HG02588 (cell line): ENCODE measurements at regions not wholly inside any gene's neighbourhood (a gene's known extent, or its start where the extent isn't known, plus 50 kb on each side); places are given as distances from the start of the nearest gene placed in this dataset.

ENCODE experiments used
- ATAC-seq: cut with Tn5 transposase; IDR thresholded peaks from one replicate; pipeline ENCODE4 v1.9.1; 2021; ENCODE audit warnings: mild to moderate bottlenecking, moderate library complexity; ENCODE audit not compliant: unreplicated experiment

DNA sequence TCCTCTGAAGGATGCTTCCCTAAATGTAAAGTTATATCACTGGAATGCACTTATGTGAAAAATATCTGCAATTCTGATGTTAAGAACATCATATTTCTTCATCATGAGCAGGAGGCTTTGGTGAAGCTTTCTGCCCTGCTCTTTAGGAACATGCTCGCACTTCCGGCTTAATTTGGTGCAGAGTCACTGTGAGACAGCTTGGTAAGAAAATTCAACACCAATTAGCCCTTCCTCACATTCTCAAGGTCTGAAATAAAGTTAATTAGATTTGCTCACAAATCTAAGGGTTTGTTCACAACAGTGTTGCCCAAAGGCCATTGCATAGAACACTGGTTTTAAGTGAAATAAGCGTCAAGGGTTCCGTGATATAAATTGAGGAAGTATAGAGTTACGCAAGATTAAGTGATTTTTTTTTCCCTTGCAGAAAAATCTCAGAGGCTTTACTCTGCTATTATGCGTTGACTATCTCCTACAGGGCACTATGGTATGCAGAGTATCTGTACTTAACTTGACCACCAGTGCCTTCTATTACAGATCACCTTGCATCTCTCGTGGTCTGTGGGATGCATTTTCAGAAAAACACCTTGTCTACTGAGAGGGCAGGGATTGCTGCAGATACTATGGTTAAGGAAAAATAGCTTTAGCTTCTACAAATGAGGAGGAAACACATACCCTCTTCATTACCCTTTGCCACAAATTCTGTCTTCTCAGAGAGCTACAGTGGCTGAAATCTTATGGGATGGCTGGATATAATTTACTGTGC lies 953.9 kb downstream of the TYW1 start:
- no peak for ATAC-seq

DNA sequence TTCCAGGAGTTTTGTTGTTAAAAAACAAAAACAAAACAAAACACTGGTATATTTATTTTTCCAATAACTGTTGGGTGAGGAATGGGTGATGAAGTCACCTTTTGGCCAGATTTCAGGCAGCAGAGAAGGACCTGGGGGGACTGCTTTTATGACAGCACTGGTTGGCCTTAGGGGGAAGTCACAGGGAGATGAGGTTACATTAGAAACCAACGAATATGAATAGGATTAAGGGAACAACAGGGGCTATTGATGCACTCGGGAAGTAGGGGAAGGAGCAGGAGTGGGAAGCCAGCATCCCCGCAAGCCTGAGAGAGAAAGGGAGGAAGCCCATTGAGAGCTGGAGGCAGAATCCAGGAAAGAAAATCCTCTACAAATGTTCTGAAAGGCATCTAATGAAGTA lies 958.4 kb downstream of the TYW1 start:
- ATAC-seq: no peak

GRCh38 chr7:67962863-67963262 lies 966.2 kb downstream of the TYW1 start:
- no peak for ATAC-seq

DNA sequence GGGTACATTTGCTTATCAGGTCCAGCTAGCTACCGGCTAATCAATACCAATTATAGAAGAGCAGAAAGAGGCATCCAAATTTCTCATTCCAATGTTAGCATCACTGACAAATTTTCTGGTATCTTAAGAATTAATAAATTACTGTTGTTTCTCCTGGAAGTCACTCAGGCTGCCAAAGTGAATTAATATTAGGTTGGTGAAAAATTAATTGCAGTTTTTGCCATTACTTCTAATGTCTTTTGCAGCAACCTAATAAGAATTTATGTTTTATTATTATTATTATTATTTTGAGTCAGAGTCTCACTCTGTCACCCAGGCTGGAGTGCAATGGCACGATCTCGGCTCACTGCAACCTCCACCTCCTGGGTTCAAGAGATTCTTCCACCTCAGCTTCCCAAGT lies 979.9 kb downstream of the TYW1 start:
- ATAC-seq: no peak

GRCh38 chr7:67983486-67983885 lies 986.9 kb downstream of the TYW1 start:
- no peak for ATAC-seq

- ATAC-seq: no peak
These were observed 987.7 kb downstream of the TYW1 start for GRCh38 chr7:67984326-67984725.

GRCh38 chr7:67989142-67989541 lies 992.5 kb downstream of the TYW1 start:
- no peak for ATAC-seq

DNA sequence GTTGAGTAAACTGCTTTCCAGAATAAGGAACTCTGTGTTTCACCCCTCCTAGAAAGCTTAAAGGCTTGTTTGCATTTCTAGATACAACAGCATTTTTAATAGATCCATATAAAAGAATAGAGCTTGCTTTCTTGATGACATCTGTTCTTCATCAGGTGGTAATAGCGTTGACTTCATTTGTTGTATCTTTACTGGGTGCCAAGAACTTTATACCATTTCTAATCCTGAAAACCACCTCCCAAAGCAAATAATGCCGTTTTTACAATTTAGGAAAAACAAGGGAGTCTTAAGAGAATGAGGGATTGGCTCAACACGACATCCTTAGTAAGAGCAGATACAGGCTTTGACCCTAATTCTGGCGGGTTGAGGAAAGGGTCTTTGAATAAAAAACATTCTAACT lies 993.4 kb downstream of the TYW1 start:
- no peak for ATAC-seq

- ATAC-seq: no peak
These were observed 994.1 kb downstream of the TYW1 start for GRCh38 chr7:67990716-67991115.

DNA sequence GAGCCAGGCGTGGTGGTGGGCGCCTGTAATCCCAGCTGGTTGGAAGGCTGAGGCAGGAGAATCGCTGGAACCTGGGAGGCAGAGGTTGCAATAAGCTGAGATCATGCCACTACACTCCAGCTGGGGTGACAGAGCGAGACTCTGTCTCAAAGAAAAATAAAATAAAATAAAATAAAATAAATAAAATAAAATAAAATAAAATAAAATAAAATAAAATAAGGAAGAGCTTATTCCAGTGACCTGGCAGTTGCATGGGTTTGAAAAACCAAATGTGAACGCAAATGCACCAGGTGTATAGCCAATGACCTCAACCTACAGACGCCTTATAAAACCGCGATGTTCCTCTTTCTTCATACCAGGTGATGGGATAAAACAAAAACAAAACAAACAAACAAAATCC lies 995.7 kb downstream of the TYW1 start:
- ATAC-seq: no peak

- ATAC-seq: no peak
These were observed 1009.4 kb downstream of the TYW1 start for GRCh38 chr7:68005992-68006391.

DNA sequence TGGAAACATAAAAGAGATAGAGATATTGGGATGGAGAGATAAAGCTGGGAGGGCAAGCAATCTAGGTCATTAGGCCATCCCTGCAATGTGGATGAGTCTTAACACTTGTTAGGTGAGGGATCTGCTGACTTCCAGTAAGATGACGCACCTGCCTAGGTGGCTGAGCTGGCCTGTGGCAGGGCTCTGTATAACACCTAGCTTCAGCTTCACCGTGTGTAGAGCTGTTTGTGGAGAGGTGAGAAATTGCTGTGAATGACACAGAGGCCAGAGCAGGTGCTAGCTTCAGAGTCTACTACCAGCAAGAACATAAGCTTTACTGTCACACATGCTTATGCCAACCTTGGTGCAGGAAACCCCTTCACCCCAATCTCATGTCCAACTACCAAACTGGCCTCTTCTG lies 1010.0 kb downstream of the TYW1 start:
- no peak for ATAC-seq

GRCh38 chr7:68009716-68010115 lies 1013.1 kb downstream of the TYW1 start:
- no peak for ATAC-seq

GRCh38 chr7:68014031-68014736 lies 1017.6 kb downstream of the TYW1 start:
- no peak for ATAC-seq

DNA sequence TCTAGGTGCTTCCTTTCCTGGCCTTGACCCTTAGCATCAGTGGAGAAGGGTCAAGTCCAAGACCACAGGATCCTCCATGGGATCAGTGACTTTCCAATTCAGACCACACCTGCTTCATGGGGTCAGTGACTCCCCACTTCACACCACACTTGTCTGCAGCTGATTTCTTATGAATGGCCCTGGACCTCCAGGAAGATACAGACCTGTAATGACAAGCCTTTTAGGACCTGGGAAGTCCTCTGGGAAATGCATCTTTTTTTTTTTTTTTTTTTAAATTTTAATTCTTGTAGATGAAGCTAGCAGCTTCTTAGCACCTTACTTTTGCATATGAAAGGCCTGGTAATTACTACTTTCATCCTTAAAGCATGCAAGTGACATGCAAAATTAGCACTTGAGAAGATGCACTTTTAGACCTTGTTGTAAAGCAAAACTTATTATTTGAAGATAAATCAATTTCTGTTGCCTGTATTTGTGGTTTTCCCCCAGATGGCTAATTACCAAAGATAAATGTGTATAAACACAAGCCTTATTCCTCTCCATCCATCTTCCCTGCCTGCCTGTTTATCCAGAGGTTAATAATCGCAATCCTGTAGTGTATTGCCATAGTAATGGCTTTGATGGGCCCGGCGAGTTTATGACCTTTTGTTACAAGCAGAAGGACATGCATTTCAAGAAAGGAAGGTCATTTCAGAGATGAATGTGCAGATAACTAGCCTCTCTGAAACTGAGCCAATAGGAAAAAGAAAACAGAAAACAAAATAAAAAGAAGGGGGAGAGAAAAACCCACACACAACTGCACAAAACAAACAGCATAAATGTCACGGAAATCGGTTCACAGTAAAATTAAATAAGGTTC lies 1018.7 kb downstream of the TYW1 start:
- no peak for ATAC-seq

GRCh38 chr7:68015978-68016532 lies 1019.4 kb downstream of the TYW1 start:
- no peak for ATAC-seq

GRCh38 chr7:68020102-68020501 lies 1023.5 kb downstream of the TYW1 start:
- ATAC-seq: no peak

DNA sequence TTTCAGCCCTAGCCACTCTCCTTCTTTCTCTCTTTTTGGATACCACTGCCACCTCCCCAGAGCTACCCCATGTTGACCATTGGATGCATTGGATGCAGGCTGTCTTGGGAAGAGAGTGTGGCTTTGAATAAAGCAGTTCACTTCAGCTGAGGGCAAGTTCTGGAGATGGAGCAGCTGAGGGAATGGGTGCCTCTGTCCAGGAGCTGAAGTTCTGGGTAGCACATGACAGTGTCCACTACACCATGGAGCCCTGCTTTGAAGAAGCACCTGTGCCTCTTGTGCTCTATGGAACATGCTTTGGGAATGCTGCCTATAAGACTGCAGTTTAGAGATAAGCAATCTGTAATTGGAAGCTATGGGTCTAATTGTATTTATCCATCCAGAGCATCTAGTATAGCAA lies 1028.7 kb downstream of the TYW1 start:
- no peak for ATAC-seq

DNA sequence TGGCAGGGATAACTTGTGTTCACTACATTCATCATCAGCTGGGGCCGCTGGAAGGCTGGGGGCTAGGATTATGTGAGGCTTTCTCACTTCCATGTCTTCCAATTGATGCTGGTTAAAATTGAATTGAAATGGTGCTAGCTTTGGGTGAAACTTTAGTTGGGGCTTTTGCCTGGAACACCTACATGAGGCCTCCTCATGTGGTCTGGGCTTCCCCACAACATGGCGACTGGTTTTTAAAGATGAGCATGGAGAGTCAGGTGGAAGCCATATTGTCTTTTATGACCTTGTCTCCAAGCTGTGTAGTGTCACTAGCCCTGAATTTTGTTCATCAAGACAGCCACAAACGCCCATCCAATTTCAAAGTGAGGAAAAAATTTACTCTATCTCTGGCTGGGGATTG lies 1033.9 kb downstream of the TYW1 start:
- no peak for ATAC-seq

DNA sequence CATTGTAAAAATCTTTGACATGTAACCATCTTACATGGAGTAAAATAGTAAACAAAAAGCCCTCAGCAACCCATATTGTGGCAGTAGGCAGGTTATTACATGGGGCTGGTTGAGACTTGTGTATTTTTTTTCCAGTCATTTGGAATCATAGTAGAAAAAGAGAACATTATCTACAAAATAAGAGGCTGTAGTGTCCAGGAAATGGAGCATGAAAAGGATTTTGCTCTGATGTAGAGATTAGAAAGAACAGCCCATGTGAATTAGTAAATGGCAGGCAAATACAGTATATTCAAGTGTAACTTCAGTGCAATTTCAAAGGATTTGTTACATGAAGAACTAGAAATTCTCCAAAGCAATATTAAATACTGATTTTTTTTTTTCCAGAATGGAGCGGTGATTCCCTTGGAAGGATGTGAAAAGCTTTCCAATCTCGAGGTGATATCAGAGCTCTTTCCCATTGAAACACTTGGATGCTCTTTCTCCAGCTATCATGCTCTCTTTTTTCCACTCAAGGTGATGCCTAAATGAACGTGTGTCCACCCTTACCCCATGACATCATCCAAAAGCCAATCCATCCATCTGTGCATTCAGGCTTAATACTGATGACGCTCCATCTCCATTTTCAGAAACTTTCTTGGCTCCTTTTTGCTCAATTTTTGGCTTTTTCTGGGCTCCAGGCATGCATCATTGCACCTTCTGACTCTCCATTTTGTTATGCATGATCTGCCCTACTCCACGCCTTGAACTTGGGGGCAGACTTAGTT lies 1034.7 kb downstream of the TYW1 start:
- no peak for ATAC-seq
